ENCODE measurements at regions not wholly inside any gene's neighbourhood (a gene's known extent, or its start where the extent isn't known, plus 50 kb on each side); places are given as distances from the start of the nearest gene placed in this dataset.

GRCh38 chr11:70539360-70540095 is 141.2 kb downstream of the CTTN start:
- Histone ChIP-seq H3K27ac (ENCODE audit: low read length) (no peak overlapping the region), H2AFZ (ENCODE audit: low read depth, low read length) (no peak overlapping the region), H3K36me3 (ENCODE audit: insufficient read depth, low read length) (no peaks in the 10 kb centered on the region), H3K4me2 (ENCODE audit: low read length) (no peak overlapping the region), H3K27me3 (ENCODE audit: insufficient read depth, low read depth, low read length) (no peaks in the 10 kb centered on the region), H3K9me3 (ENCODE audit: low read length) (no peaks in the 10 kb centered on the region), H3K9me2 (ENCODE audit: insufficient read depth, low read length) (no peaks in the 10 kb centered on the region), H4K20me1 (ENCODE audit: insufficient read depth) (no peaks in the 10 kb centered on the region), H3K79me2 (replicated peaks; ENCODE audit: insufficient read depth, low read length) (no peaks in the 10 kb centered on the region), H3K4me3 (ENCODE audit: low read length) (no peak overlapping the region), H3F3A (ENCODE audit: insufficient read depth, low read length, poor library complexity, severe bottlenecking) (no peaks in the 10 kb centered on the region), H3K9ac (ENCODE audit: low read length) (no peak overlapping the region)
- no peak for TF ChIP-seq CTCF (IDR thresholded peaks at IDR 0.05; ENCODE audit: poor library complexity, severe bottlenecking)
- no peak for TF ChIP-seq RAD21 (conservative IDR thresholded peaks at IDR 0.05)
- TF ChIP-seq POLR2AphosphoS5 (IDR thresholded peaks at IDR 0.05) = no peak
- TF ChIP-seq TAF1 (IDR thresholded peaks at IDR 0.05; ENCODE audit: low read depth) = no peak
- TF ChIP-seq EP300 (conservative IDR thresholded peaks at IDR 0.05; ENCODE audit: poor library complexity, severe bottlenecking) = no peak
- TF ChIP-seq MXI1 (conservative IDR thresholded peaks at IDR 0.05; ENCODE audit: poor library complexity, severe bottlenecking) = no peak
- TF ChIP-seq EZH2 (IDR thresholded peaks at IDR 0.05; ENCODE audit: borderline replicate concordance, insufficient read depth, low read length, poor library complexity, severe bottlenecking) = no peak
- TF ChIP-seq, protein P1, sequence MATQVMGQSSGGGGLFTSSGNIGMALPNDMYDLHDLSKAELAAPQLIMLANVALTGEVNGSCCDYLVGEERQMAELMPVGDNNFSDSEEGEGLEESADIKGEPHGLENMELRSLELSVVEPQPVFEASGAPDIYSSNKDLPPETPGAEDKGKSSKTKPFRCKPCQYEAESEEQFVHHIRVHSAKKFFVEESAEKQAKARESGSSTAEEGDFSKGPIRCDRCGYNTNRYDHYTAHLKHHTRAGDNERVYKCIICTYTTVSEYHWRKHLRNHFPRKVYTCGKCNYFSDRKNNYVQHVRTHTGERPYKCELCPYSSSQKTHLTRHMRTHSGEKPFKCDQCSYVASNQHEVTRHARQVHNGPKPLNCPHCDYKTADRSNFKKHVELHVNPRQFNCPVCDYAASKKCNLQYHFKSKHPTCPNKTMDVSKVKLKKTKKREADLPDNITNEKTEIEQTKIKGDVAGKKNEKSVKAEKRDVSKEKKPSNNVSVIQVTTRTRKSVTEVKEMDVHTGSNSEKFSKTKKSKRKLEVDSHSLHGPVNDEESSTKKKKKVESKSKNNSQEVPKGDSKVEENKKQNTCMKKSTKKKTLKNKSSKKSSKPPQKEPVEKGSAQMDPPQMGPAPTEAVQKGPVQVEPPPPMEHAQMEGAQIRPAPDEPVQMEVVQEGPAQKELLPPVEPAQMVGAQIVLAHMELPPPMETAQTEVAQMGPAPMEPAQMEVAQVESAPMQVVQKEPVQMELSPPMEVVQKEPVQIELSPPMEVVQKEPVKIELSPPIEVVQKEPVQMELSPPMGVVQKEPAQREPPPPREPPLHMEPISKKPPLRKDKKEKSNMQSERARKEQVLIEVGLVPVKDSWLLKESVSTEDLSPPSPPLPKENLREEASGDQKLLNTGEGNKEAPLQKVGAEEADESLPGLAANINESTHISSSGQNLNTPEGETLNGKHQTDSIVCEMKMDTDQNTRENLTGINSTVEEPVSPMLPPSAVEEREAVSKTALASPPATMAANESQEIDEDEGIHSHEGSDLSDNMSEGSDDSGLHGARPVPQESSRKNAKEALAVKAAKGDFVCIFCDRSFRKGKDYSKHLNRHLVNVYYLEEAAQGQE (IDR thresholded peaks at IDR 0.05; ENCODE audit: borderline replicate concordance) = no peak
- TF ChIP-seq SMC3 (conservative IDR thresholded peaks at IDR 0.05; ENCODE audit: poor library complexity) = no peak

DNA sequence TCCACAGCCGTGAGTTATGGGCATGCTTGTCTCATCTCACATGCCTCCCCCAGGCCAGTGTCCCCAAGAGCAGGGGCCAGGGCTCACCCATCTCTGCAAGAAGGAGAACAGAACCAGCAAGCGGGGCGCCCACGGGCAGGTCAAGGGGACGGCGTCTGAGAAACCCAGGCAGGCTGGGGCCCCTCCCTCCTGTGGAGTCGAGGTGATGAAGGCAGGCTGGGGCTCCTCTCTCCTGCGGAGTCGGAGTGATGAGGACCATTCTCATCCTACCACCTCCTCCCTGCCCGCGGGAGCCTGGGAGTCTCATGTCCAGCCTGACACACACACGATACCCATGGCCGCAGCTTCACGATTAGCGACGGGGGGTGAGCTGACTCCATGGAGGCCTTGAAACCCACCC is 141.9 kb downstream of the CTTN start:
- Histone ChIP-seq H3K27ac (ENCODE audit: low read length) (no peak overlapping the region), H3K4me2 (ENCODE audit: low read length) (no peak overlapping the region), H3F3A (ENCODE audit: insufficient read depth, low read length, poor library complexity, severe bottlenecking) (no peaks in the 10 kb centered on the region), H3K79me2 (replicated peaks; ENCODE audit: insufficient read depth, low read length) (no peaks in the 10 kb centered on the region), H3K9ac (ENCODE audit: low read length) (no peak overlapping the region), H3K36me3 (ENCODE audit: insufficient read depth, low read length) (no peaks in the 10 kb centered on the region), H3K9me2 (ENCODE audit: insufficient read depth, low read length) (no peaks in the 10 kb centered on the region), H3K9me3 (ENCODE audit: low read length) (no peaks in the 10 kb centered on the region), H3K4me3 (ENCODE audit: low read length) (no peak overlapping the region), H4K20me1 (ENCODE audit: insufficient read depth) (no peaks in the 10 kb centered on the region), H2AFZ (ENCODE audit: low read depth, low read length) (no peak overlapping the region), H3K27me3 (ENCODE audit: insufficient read depth, low read depth, low read length) (no peaks in the 10 kb centered on the region)
- TF ChIP-seq SMC3 (conservative IDR thresholded peaks at IDR 0.05; ENCODE audit: poor library complexity) (no peak), EP300 (conservative IDR thresholded peaks at IDR 0.05; ENCODE audit: poor library complexity, severe bottlenecking) (no peak), CTCF (IDR thresholded peaks at IDR 0.05; ENCODE audit: poor library complexity, severe bottlenecking) (no peak), RAD21 (conservative IDR thresholded peaks at IDR 0.05) (no peak), MXI1 (conservative IDR thresholded peaks at IDR 0.05; ENCODE audit: poor library complexity, severe bottlenecking) (no peak), POLR2AphosphoS5 (IDR thresholded peaks at IDR 0.05) (no peak), TAF1 (IDR thresholded peaks at IDR 0.05; ENCODE audit: low read depth) (no peak), EZH2 (IDR thresholded peaks at IDR 0.05; ENCODE audit: borderline replicate concordance, insufficient read depth, low read length, poor library complexity, severe bottlenecking) (no peak)
- TF ChIP-seq, protein P1 (IDR thresholded peaks at IDR 0.05; ENCODE audit: borderline replicate concordance) = no peak
